SU-DHL-6 (cell line): ENCODE measurements at regions not wholly inside any gene's neighbourhood (a gene's known extent, or its start where the extent isn't known, plus 50 kb on each side); places are given as distances from the start of the nearest gene placed in this dataset.

ENCODE experiments used
- CTCF ChIP-seq: fragments of 200-600 bp; sonication (generic); IDR thresholded peaks from one replicate; pipeline ENCODE4 v1.5.1; 2017; ENCODE audit warnings: antibody characterized with exemption, mild to moderate bottlenecking, low read length, moderate library complexity; ENCODE audit not compliant: insufficient read depth, poor library complexity, severe bottlenecking
- EZH2phosphoT487 ChIP-seq: fragments of 200-600 bp; sonication (generic), shearing (Covaris generic); conservative IDR thresholded peaks from 2 replicates; pipeline ENCODE4 v1.6.1; 2018; ENCODE audit warnings: mild to moderate bottlenecking, antibody characterized with exemption, low read length, moderate library complexity, mixed read lengths

GRCh38 chr11:106540001-106540400 lies 462.5 kb downstream of the AASDHPPT start:
- TF ChIP-seq CTCF (no peak), EZH2phosphoT487 (no peak)
